Smooth muscle cell (in vitro differentiated cells): ENCODE measurements at regions not wholly inside any gene's neighbourhood (a gene's known extent, or its start where the extent isn't known, plus 50 kb on each side); places are given as distances from the start of the nearest gene placed in this dataset.

Experiments
- DNase-seq: peaks from one replicate; lab custom pipeline; 2025; ENCODE audit not compliant: unreplicated experiment; lab: John Stamatoyannopoulos, UW
- H2AFZ ChIP-seq: fragments of 200-600 bp; sonication (generic); 2 replicates; pipeline ENCODE4 v1.6.0; 2016; ENCODE audit warnings: antibody characterized with exemption, low read depth, mild to moderate bottlenecking
- H3F3A ChIP-seq: fragments of 200-600 bp; sonication (generic); 2 replicates; pipeline ENCODE4 v1.6.0; 2017; ENCODE audit warnings: antibody characterized with exemption, low read depth
- H3K27ac ChIP-seq: fragments of 200-600 bp; sonication (generic); 2 replicates; pipeline ENCODE4 v1.5.1; 2016; ENCODE audit warnings: low read depth, mild to moderate bottlenecking
- H3K27me3 ChIP-seq: fragments of 200-600 bp; sonication (generic); 2 replicates; pipeline ENCODE4 v1.6.1; 2016; ENCODE audit warnings: low read depth, mild to moderate bottlenecking
- H3K36me3 ChIP-seq: fragments of 200-600 bp; sonication (generic); 2 replicates; pipeline ENCODE4 v1.5.1; 2016; ENCODE audit warnings: low read depth
- H3K4me1 ChIP-seq: fragments of 200-600 bp; sonication (generic); 2 replicates; pipeline ENCODE4 v1.5.1; 2016; ENCODE audit warnings: low read depth
- H3K4me2 ChIP-seq: fragments of 200-600 bp; sonication (generic); 2 replicates; pipeline ENCODE4 v1.6.0; 2016; ENCODE audit warnings: mild to moderate bottlenecking
- H3K4me3 ChIP-seq: fragments of 200-600 bp; sonication (generic); 2 replicates; pipeline ENCODE4 v1.5.1; 2016; ENCODE audit warnings: mild to moderate bottlenecking
- H3K79me2 ChIP-seq: fragments of 200-600 bp; sonication (generic); 2 replicates; pipeline ENCODE4 v1.6.0; 2016; ENCODE audit warnings: low read depth, mild to moderate bottlenecking
- H3K9ac ChIP-seq: fragments of 200-600 bp; sonication (generic); 2 replicates; pipeline ENCODE4 v1.6.0; 2016; ENCODE audit warnings: low read depth
- H3K9me3 ChIP-seq: fragments of 200-600 bp; sonication (generic); replicated peaks from 2 replicates; pipeline ENCODE4 v1.5.1; 2016; ENCODE audit warnings: low read depth
- H4K20me1 ChIP-seq: fragments of 200-600 bp; sonication (generic); 2 replicates; pipeline ENCODE4 v1.6.0; 2016; ENCODE audit warnings: low read depth
- CTCF ChIP-seq: fragments of 200-600 bp; sonication (generic); IDR thresholded peaks from 2 replicates; pipeline ENCODE4 v1.5.1; 2017; ENCODE audit warnings: borderline replicate concordance, mild to moderate bottlenecking, antibody characterized with exemption; ENCODE audit not compliant: insufficient read depth, poor library complexity, severe bottlenecking
- WGBS: methylation state at CpG from one replicate; pipeline ENCODE4 v1.1.7; 2016; ENCODE audit warnings: low lambda C conversion rate; 5-methylcytosine and 5-hydroxymethylcytosine counted together

- H3K27me3 ChIP-seq = no peaks in the 10 kb centered on the region
- DNase-seq = no peak
- 89% methylated on average over 2 of the region's 2 CpGs for WGBS
- H4K20me1 ChIP-seq = no peaks in the 10 kb centered on the region
- H3K9me3 ChIP-seq = no peaks in the 10 kb centered on the region
- H3K4me2 ChIP-seq = no peak overlapping the region
- no peak overlapping the region for H2AFZ ChIP-seq
- no peak for TF ChIP-seq CTCF
- H3F3A ChIP-seq = no peaks in the 10 kb centered on the region
- no peak overlapping the region for H3K4me3 ChIP-seq
- H3K79me2 ChIP-seq = no peaks in the 10 kb centered on the region
- H3K27ac ChIP-seq = no peak overlapping the region
- H3K36me3 ChIP-seq = no peaks in the 10 kb centered on the region
- no peak overlapping the region for H3K9ac ChIP-seq
- no peaks in the 10 kb centered on the region for H3K4me1 ChIP-seq
Observed at GRCh38 chr10:55200020-55200419, 399.0 kb upstream of the PCDH15 start.

- TF ChIP-seq CTCF = no peak
- H3K27ac ChIP-seq = no peak overlapping the region
- no peak overlapping the region for H3K9ac ChIP-seq
- no peak overlapping the region for H3K4me3 ChIP-seq
- H3K4me2 ChIP-seq = no peak overlapping the region
- no peak overlapping the region for H2AFZ ChIP-seq
- H3K27me3 ChIP-seq = no peaks in the 10 kb centered on the region
- DNase-seq = no peak
- no peaks in the 10 kb centered on the region for H3K36me3 ChIP-seq
- no peaks in the 10 kb centered on the region for H4K20me1 ChIP-seq
- no peaks in the 10 kb centered on the region for H3K4me1 ChIP-seq
- H3K9me3 ChIP-seq = no peaks in the 10 kb centered on the region
- no peaks in the 10 kb centered on the region for H3F3A ChIP-seq
- no peaks in the 10 kb centered on the region for H3K79me2 ChIP-seq
- 76% methylated on average over 2 of the region's 2 CpGs for WGBS
Observed at GRCh38 chr10:55191236-55191860, 390.3 kb upstream of the PCDH15 start.

- Histone ChIP-seq H3K4me1 (no peaks in the 10 kb centered on the region), H3K27me3 (peaks cover 21% of the 10 kb centered on the region), H3K9me3 (no peaks in the 10 kb centered on the region), H3K79me2 (no peaks in the 10 kb centered on the region), H3K9ac (no peak overlapping the region), H2AFZ (no peak overlapping the region), H4K20me1 (no peaks in the 10 kb centered on the region), H3K27ac (no peak overlapping the region), H3F3A (no peaks in the 10 kb centered on the region), H3K36me3 (no peaks in the 10 kb centered on the region), H3K4me3 (no peak overlapping the region), H3K4me2 (no peak overlapping the region)
- TF ChIP-seq CTCF = no peak
- WGBS = 69% methylated on average over 2 of the region's 2 CpGs
- DNase-seq = no peak
Observed at GRCh38 chr10:55183993-55184392, 383.0 kb upstream of the PCDH15 start.

- Histone ChIP-seq H4K20me1 (no peaks in the 10 kb centered on the region), H2AFZ (no peak overlapping the region), H3K9ac (no peak overlapping the region), H3K79me2 (no peaks in the 10 kb centered on the region), H3K9me3 (no peaks in the 10 kb centered on the region), H3F3A (no peaks in the 10 kb centered on the region), H3K4me2 (no peak overlapping the region), H3K36me3 (no peaks in the 10 kb centered on the region), H3K27ac (no peak overlapping the region), H3K4me1 (no peaks in the 10 kb centered on the region), H3K4me3 (no peak overlapping the region), H3K27me3 (peaks cover 21% of the 10 kb centered on the region)
- DNase-seq = no peak
- 90% methylated on average over 1 of the region's 1 CpG for WGBS
- TF ChIP-seq CTCF = no peak
Observed at GRCh38 chr10:55180357-55180756, 379.3 kb upstream of the PCDH15 start.
